Ascending aorta (tissue), 2 donors: ENCODE measurements at regions not wholly inside any gene's neighbourhood (a gene's known extent, or its start where the extent isn't known, plus 50 kb on each side); places are given as distances from the start of the nearest gene placed in this dataset.
"Not testable (repeated sequence)": the region's sequence is repeated elsewhere in the genome, so short reads cannot be mapped to it uniquely, and the experiment has no call there.

ENCODE experiments used
- DNase-seq, 2 donors: peaks; one replicate each; pipeline ENCODE4 v3.0.0-alpha.2; 2019; ENCODE audit warnings: low spot score in 2 of 2
- H3K27ac ChIP-seq, 2 donors: fragments of 200-600 bp; sonication (generic); one replicate each; pipeline ENCODE4 v1.5.1; 2016 to 2017; ENCODE audit warnings: mild to moderate bottlenecking in 1 of 2
- H3K27me3 ChIP-seq: fragments of 200-600 bp; sonication (generic); one replicate; pipeline ENCODE4 v1.5.1; 2017
- H3K36me3 ChIP-seq, 2 donors: fragments of 200-600 bp; sonication (generic); one replicate each; pipeline ENCODE4 v1.5.1; 2016
- H3K4me1 ChIP-seq, 2 donors: fragments of 200-600 bp; sonication (generic); one replicate each; pipeline ENCODE4 v1.5.1; 2016 to 2017; ENCODE audit warnings: mild to moderate bottlenecking in 1 of 2
- H3K4me3 ChIP-seq, 2 donors: fragments of 200-600 bp; sonication (generic); one replicate each; pipeline ENCODE4 v1.5.1; 2016 to 2017; ENCODE audit warnings: mild to moderate bottlenecking in 1 of 2
- H3K9me3 ChIP-seq, 2 donors: fragments of 200-600 bp; sonication (generic); one replicate each; pipeline ENCODE4 v1.5.1; 2016
- intact Hi-C: fragments of 100-400 bp; cut with DNase I; formaldehyde crosslinking; loops from one replicate; pipeline ENCODE4 v1.15.1; 2023
- TF ChIP-seq, protein P1 (sequence below), 3 experiments: fragments of 200-600 bp in 2 of 3; fragments of 450-650 bp in 1 of 3; sonication (generic) in 2 of 3; IDR thresholded peaks; one replicate each; pipeline ENCODE4 v1.5.1; 2016 to 2019; ENCODE audit warnings: antibody characterized with exemption in 3 of 3, mild to moderate bottlenecking in 1 of 3, moderate library complexity in 1 of 3

DNA sequence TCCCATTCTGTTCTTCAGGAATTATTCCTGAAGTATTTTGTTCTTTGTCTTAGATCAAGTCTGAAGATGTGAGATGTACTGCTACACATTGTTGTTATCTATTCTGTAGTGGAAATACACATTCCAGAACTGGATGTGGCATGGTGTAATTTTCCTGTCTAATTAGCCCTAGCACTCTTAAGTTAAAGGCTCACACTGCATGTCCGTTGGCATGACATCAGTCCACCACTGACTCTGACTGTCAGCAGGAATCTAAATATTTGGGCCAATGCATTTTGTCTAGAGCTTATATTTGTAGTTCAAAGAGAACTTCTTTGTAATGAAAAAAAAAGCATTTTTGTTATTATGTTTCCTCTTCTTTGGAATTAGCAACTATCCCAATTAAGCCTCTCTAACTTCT lies 201.0 kb downstream of the S1PR1 start:
- DNase-seq = no peak
- intact Hi-C loops = no loop called here
- no peaks in the 10 kb centered on the region for H3K9me3 ChIP-seq

DNA sequence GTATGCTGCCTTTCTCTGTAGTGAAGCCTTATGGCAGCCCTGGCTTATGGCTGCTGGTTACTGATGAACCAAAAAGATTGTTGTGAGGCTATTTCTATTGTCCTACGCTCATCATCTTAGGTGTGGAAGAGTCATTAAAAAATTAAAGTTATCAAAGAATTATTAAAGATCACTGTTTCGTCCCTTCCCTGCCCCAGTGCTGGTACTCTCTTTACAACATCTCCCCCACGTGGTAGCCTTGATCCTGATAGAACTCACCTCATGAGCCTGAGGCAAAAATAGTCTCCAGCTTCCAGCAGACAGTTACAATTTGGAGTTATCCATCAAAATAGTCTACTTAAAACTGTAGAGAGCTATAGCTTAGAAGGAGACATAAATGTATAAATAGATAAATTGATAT lies 201.5 kb downstream of the S1PR1 start:
- no peaks in the 10 kb centered on the region for H3K9me3 ChIP-seq
- no peaks in the 10 kb centered on the region for H3K4me1 ChIP-seq
- no peak overlapping the region for H3K27ac ChIP-seq
- no peak overlapping the region for H3K4me3 ChIP-seq
- TF ChIP-seq, protein P1, sequence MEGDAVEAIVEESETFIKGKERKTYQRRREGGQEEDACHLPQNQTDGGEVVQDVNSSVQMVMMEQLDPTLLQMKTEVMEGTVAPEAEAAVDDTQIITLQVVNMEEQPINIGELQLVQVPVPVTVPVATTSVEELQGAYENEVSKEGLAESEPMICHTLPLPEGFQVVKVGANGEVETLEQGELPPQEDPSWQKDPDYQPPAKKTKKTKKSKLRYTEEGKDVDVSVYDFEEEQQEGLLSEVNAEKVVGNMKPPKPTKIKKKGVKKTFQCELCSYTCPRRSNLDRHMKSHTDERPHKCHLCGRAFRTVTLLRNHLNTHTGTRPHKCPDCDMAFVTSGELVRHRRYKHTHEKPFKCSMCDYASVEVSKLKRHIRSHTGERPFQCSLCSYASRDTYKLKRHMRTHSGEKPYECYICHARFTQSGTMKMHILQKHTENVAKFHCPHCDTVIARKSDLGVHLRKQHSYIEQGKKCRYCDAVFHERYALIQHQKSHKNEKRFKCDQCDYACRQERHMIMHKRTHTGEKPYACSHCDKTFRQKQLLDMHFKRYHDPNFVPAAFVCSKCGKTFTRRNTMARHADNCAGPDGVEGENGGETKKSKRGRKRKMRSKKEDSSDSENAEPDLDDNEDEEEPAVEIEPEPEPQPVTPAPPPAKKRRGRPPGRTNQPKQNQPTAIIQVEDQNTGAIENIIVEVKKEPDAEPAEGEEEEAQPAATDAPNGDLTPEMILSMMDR (IDR thresholded peaks at IDR 0.05) = no peak
- H3K27me3 ChIP-seq = no peaks in the 10 kb centered on the region
- no peaks in the 10 kb centered on the region for H3K36me3 ChIP-seq
- DNase-seq = no peak
- intact Hi-C loops = no loop called here

More for the DNA sequence above, 201.0 kb downstream of the S1PR1 start:
- Histone ChIP-seq H3K4me3 (no peak overlapping the region), H3K4me1 (no peaks in the 10 kb centered on the region), H3K27me3 (no peaks in the 10 kb centered on the region), H3K36me3 (no peaks in the 10 kb centered on the region), H3K27ac (no peak overlapping the region)
- TF ChIP-seq, protein P1 (IDR thresholded peaks at IDR 0.05) = no peak

DNA sequence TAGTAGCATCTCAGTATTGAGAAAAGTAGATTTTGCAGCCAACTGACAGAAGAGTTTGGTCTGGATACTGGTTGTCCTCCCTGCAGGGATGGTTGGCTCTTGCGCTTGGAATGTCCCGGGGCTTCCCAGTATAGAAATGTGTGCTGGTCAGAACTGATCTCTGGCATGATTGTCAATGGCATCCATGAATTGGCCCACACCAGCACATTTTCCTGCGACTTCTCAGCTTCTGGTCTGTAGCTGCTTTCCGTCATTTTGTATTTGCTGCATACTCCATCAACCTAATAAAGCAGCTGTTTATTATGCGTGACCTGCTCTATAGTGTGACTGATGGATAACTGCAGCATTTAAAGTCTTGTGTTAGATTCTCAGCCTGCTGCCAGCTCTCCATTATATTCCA lies 203.7 kb downstream of the S1PR1 start:
- Histone ChIP-seq H3K9me3 (no peaks in the 10 kb centered on the region), H3K27ac (no peak overlapping the region), H3K36me3 (no peaks in the 10 kb centered on the region), H3K4me3 (no peak overlapping the region), H3K27me3 (no peaks in the 10 kb centered on the region), H3K4me1 (no peaks in the 10 kb centered on the region)
- DNase-seq = no peak
- TF ChIP-seq, protein P1 (IDR thresholded peaks at IDR 0.05) = no peak
- intact Hi-C loops = no loop called here

DNA sequence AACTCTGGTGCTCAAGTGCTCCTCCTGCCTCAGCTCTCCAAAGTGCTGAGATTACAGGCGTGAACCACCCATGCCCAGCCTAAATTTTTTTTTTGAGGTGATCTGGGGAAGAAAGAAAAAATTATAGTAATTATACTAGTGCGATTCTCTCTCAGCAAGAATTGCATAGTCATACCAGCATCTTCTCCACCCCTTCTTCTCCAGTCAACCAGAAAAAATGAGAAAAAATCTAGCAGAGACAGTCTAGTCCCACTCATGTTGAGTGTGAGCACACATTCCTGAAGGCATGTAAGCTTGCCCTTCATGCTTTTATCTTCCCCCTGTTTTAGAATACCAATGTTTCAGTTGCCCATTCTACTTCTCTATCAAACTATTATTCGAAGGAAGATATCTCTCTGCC lies 207.6 kb downstream of the S1PR1 start:
- no peaks in the 10 kb centered on the region for H3K9me3 ChIP-seq
- DNase-seq = no peak
- no peak overlapping the region for H3K4me3 ChIP-seq
- H3K36me3 ChIP-seq = no peaks in the 10 kb centered on the region
- intact Hi-C loops = no loop called here
- no peak overlapping the region for H3K27ac ChIP-seq
- H3K27me3 ChIP-seq = no peaks in the 10 kb centered on the region
- TF ChIP-seq, protein P1 (IDR thresholded peaks at IDR 0.05) = no peak
- no peaks in the 10 kb centered on the region for H3K4me1 ChIP-seq

DNA sequence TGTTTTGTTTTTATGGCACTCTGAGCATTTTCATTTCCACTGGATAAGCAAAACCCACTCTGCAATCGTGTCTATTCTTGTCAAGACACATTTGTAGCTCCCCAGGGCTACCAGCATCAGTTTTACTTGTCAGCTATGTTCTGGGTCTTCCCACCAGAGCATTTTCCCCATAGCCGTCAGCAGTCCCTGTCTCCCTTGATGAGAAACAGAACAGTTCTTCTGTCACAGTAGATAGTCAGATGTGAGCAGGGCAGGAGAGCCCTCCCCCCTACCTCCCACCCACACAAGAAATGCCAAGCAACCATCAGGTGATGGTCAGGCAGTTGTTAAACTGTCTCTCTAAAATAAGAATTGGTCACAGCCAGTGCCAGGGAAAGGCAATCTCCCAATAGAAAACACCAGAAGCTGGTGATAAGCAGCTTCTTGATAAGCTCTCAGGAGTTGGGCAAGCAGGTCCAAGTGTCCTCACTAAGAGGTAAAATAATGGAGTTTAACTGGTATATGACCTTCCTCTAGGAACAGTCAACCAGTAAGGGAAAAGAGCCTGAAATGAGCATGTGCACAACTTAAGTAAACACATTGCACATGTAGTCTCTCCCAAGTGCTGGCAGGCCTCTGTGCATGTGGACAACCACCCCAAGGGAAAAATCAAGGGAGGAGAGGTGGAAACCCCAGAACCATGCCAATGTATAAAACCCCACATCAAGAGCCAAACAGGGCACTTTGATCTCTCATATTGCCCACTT lies 208.2 kb downstream of the S1PR1 start:
- Histone ChIP-seq H3K27me3 (no peaks in the 10 kb centered on the region), H3K4me1 (no peaks in the 10 kb centered on the region), H3K4me3 (no peak overlapping the region), H3K27ac (no peak overlapping the region), H3K9me3 (no peaks in the 10 kb centered on the region), H3K36me3 (no peaks in the 10 kb centered on the region)
- intact Hi-C loops = no loop called here
- TF ChIP-seq, protein P1 (IDR thresholded peaks at IDR 0.05) = no peak
- DNase-seq = no peak

DNA sequence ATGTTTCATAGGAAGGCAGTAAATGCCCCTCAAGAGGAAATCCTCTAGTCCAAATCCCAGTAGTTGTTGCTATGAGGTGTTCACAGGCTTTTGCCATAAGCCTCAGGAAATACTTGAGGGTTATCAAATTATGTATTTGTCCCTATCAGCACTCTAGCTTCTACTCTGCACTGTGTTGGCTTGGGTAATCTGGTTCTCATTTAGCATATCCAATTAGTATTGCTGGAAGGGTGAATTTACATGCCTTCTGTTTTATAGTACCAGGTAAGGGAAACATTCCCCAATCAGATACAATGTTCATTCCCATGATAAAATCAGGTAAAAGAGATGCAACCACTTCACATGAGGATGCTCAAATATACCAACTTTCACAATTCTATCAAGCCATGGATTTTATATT lies 211.2 kb downstream of the S1PR1 start:
- intact Hi-C loops = no loop called here
- no peaks in the 10 kb centered on the region for H3K27me3 ChIP-seq
- TF ChIP-seq, protein P1 (IDR thresholded peaks at IDR 0.05) = no peak
- no peak overlapping the region for H3K27ac ChIP-seq
- no peak overlapping the region for H3K4me3 ChIP-seq
- no peaks in the 10 kb centered on the region for H3K9me3 ChIP-seq
- no peaks in the 10 kb centered on the region for H3K36me3 ChIP-seq
- DNase-seq = no peak
- no peaks in the 10 kb centered on the region for H3K4me1 ChIP-seq

DNA sequence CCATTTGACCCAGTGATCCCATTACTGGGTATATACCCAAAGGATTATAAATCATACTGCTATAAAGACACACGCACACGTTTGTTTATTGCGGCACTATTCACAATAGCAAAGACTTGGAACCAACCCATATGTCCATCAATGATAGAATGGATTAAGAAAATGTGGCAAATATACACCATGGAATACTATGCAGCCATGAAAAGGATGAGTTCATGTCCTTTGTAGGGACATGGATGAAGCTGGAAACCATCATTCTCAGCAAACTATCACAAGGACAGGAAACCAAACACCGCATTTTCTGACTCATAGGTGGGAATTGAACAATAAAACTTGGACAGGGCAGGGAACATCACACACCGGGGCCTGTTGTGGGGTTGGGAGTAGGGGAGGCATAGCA lies 213.9 kb downstream of the S1PR1 start:
- H3K27me3 ChIP-seq, H3K27ac ChIP-seq, DNase-seq, H3K9me3 ChIP-seq, H3K4me3 ChIP-seq, intact Hi-C loops, H3K36me3 ChIP-seq, H3K4me1 ChIP-seq: not testable (repeated sequence)
